HTR-8/SVneo (cell line): ENCODE measurements at regions not wholly inside any gene's neighbourhood (a gene's known extent, or its start where the extent isn't known, plus 50 kb on each side); places are given as distances from the start of the nearest gene placed in this dataset.
"Not testable (repeated sequence)": the region's sequence is repeated elsewhere in the genome, so short reads cannot be mapped to it uniquely, and the experiment has no call there.

Experiments used
- DNase-seq: peaks from one replicate; pipeline ENCODE4 v3.0.0; 2011; ENCODE audit warnings: low spot score, mixed read lengths; ENCODE audit not compliant: insufficient read length
- FAIRE-seq: peaks from 2 replicates; lab custom pipeline; 2011; peaks lifted over from hg19 to GRCh38; lab: Jason Lieb, UNC

GRCh38 chr11:112310848-112311247 lies 50.2 kb upstream of the PLET1 start:
- FAIRE-seq (peak; percentile 23), DNase-seq (no peak)

- FAIRE-seq (peak; percentile 38), DNase-seq (no peak)
Measured at GRCh38 chr11:112315057-112315720, 54.5 kb upstream of the PLET1 start.

- FAIRE-seq = peak; percentile 87
- no peak for DNase-seq
Measured at GRCh38 chr11:112315861-112316739, 55.4 kb upstream of the PLET1 start.

GRCh38 chr11:112316971-112317370 lies 56.3 kb upstream of the PLET1 start:
- peak; percentile 54 for FAIRE-seq

GRCh38 chr11:112318184-112318591 lies 57.5 kb upstream of the PLET1 start:
- DNase-seq (peak; percentile 67), FAIRE-seq (peak; percentile 83)

More at GRCh38 chr11:112316971-112317370, 56.3 kb upstream of the PLET1 start:
- DNase-seq = no peak

- DNase-seq = no peak
- no peak for FAIRE-seq
Measured at GRCh38 chr11:112318661-112319060, 58.0 kb upstream of the PLET1 start.

GRCh38 chr11:112320668-112321067 lies 60.0 kb upstream of the PLET1 start:
- DNase-seq (peak; percentile 51), FAIRE-seq (peak; percentile 97)

- DNase-seq = peak; percentile 74
- FAIRE-seq = peak; percentile 93
Measured at GRCh38 chr11:112321501-112322172, 61.0 kb upstream of the PLET1 start.

GRCh38 chr11:112322173-112322790 lies 61.6 kb upstream of the PLET1 start:
- FAIRE-seq (no peak), DNase-seq (no peak)

GRCh38 chr11:112334381-112334780 lies 73.7 kb upstream of the PLET1 start:
- no peak for DNase-seq
- FAIRE-seq = no peak

- FAIRE-seq (peak; percentile 20), DNase-seq (no peak)
Measured at GRCh38 chr11:112336356-112336886, 75.8 kb upstream of the PLET1 start.

GRCh38 chr11:112339566-112339965 lies 78.9 kb upstream of the PLET1 start:
- FAIRE-seq = no peak
- DNase-seq = no peak

- DNase-seq (no peak), FAIRE-seq (peak; percentile 26)
Measured at GRCh38 chr11:112343368-112344039, 82.8 kb upstream of the PLET1 start.

GRCh38 chr11:112344040-112344413 lies 83.4 kb upstream of the PLET1 start:
- peak; percentile 76 for FAIRE-seq
- DNase-seq = no peak

GRCh38 chr11:112345166-112345565 lies 84.5 kb upstream of the PLET1 start:
- DNase-seq (no peak), FAIRE-seq (no peak)

GRCh38 chr11:112345706-112346105 lies 85.0 kb upstream of the PLET1 start:
- DNase-seq (no peak), FAIRE-seq (no peak)

GRCh38 chr11:112346586-112346985 lies 85.9 kb upstream of the PLET1 start:
- FAIRE-seq (peak; percentile 84), DNase-seq (no peak)

- DNase-seq = no peak
- FAIRE-seq = no peak
Measured at GRCh38 chr11:112348480-112349029, 87.9 kb upstream of the PLET1 start.

- FAIRE-seq, DNase-seq: not testable (repeated sequence)
Measured at GRCh38 chr11:112351423-112351822, 90.8 kb upstream of the PLET1 start.
